SK-N-DZ (cell line): ENCODE measurements at regions not wholly inside any gene's neighbourhood (a gene's known extent, or its start where the extent isn't known, plus 50 kb on each side); places are given as distances from the start of the nearest gene placed in this dataset.
A peak's percentile ranks its signal among the peaks of the same experiment; 100 is the strongest.

Experiments
- DNase-seq: peaks from one replicate; pipeline ENCODE4 v3.0.0-alpha.2; 2015; ENCODE audit warnings: low spot score

- DNase-seq, result no peak
Observed at GRCh38 chr12:41981758-41982157, 162.9 kb downstream of the GXYLT1 start.

- no peak for DNase-seq
Observed at GRCh38 chr12:41981013-41981412, 163.7 kb downstream of the GXYLT1 start.

GRCh38 chr12:41980390-41980789 lies 164.3 kb downstream of the GXYLT1 start:
- peak; percentile 95 for DNase-seq

- DNase-seq, result peak; percentile 61
Observed at GRCh38 chr12:41979574-41979973, 165.1 kb downstream of the GXYLT1 start.

- peak; percentile 72 for DNase-seq
Observed at GRCh38 chr12:41972598-41972997, 172.1 kb downstream of the GXYLT1 start.

GRCh38 chr12:41972196-41972595 lies 172.5 kb downstream of the GXYLT1 start:
- DNase-seq, result peak; percentile 33

GRCh38 chr12:41970744-41971143 lies 173.9 kb downstream of the GXYLT1 start:
- no peak for DNase-seq

GRCh38 chr12:41968599-41968998 lies 176.1 kb downstream of the GXYLT1 start:
- no peak for DNase-seq

GRCh38 chr12:41967668-41968500 lies 176.8 kb downstream of the GXYLT1 start:
- DNase-seq, result peak; percentile 49

- DNase-seq, result no peak
Observed at GRCh38 chr12:41966916-41967315, 177.8 kb downstream of the GXYLT1 start.

GRCh38 chr12:41966001-41966400 lies 178.7 kb downstream of the GXYLT1 start:
- no peak for DNase-seq

GRCh38 chr12:41963398-41963797 lies 181.3 kb downstream of the GXYLT1 start:
- no peak for DNase-seq

- no peak for DNase-seq
Observed at GRCh38 chr12:41962171-41962572, 182.5 kb downstream of the GXYLT1 start.

GRCh38 chr12:41959271-41959670 lies 185.4 kb downstream of the GXYLT1 start:
- no peak for DNase-seq

- DNase-seq, result no peak
Observed at GRCh38 chr12:41956353-41956752, 188.3 kb downstream of the GXYLT1 start.

- DNase-seq, result no peak
Observed at GRCh38 chr12:41950455-41950854, 194.2 kb downstream of the GXYLT1 start.

GRCh38 chr12:41946106-41946505 lies 198.6 kb downstream of the GXYLT1 start:
- no peak for DNase-seq

GRCh38 chr12:41944216-41944615 lies 200.5 kb downstream of the GXYLT1 start:
- no peak for DNase-seq

GRCh38 chr12:41943671-41944070 lies 201.0 kb downstream of the GXYLT1 start:
- DNase-seq, result no peak

GRCh38 chr12:41942354-41942753 lies 202.3 kb downstream of the GXYLT1 start:
- no peak for DNase-seq

- DNase-seq, result no peak
Observed at GRCh38 chr12:41941079-41941478, 203.6 kb downstream of the GXYLT1 start.

GRCh38 chr12:41940571-41940970 lies 204.1 kb downstream of the GXYLT1 start:
- DNase-seq, result no peak

GRCh38 chr12:41936333-41936732 lies 208.3 kb downstream of the GXYLT1 start:
- no peak for DNase-seq

- no peak for DNase-seq
Observed at GRCh38 chr12:41935911-41936310, 208.8 kb downstream of the GXYLT1 start.
